IMR-90 (cell line): ENCODE measurements at regions not wholly inside any gene's neighbourhood (a gene's known extent, or its start where the extent isn't known, plus 50 kb on each side); places are given as distances from the start of the nearest gene placed in this dataset.

Experiments used
- ATAC-seq: fragments of 200-7000 bp; cut with Tn5 transposase; 2 replicates; pipeline ENCODE4 v1.9.1; 2020; ENCODE audit warnings: low read depth, mild to moderate bottlenecking, moderate library complexity
- BruUV-seq: library from RNA; stranded (reverse); fragments of 400-500 nt; replicated peaks from 2 replicates; lab custom pipeline; 2021; lab: Mats Ljungman, UMichigan
- CTCF ChIA-PET: fragments of 300-600 bp; formaldehyde crosslinking; extraction: SDS; loops from one replicate; lab custom pipeline; 2021; ENCODE audit warnings: antibody characterized with exemption; lab: Yijun Ruan, JAX
- POLR2A ChIA-PET: fragments of 300-600 bp; sonication (Branson Sonifier 250); formaldehyde crosslinking; loops from one replicate; lab custom pipeline; 2022; ENCODE audit warnings: antibody characterized with exemption; ENCODE audit not compliant: unreplicated experiment; lab: Charles Lee
- DNase-seq: peaks from one replicate; pipeline ENCODE4 v3.0.0; 2013
- H2AFZ ChIP-seq: replicated peaks from 2 replicates; pipeline ENCODE3; 2013; ENCODE audit warnings: low read length, mild to moderate bottlenecking; ENCODE audit not compliant: poor library complexity
- H2AK5ac ChIP-seq: 2 replicates; pipeline ENCODE4 v1.6.1; 2013; ENCODE audit warnings: low read depth, low read length, inconsistent platforms
- H2AK9ac ChIP-seq: replicated peaks from 2 replicates; pipeline ENCODE3; 2013; ENCODE audit warnings: mild to moderate bottlenecking, low read depth, low read length, moderate library complexity; ENCODE audit not compliant: poor library complexity
- H2BK120ac ChIP-seq: 2 replicates; pipeline ENCODE4 v1.6.1; 2013; ENCODE audit warnings: low read depth, low read length, inconsistent platforms
- H2BK15ac ChIP-seq: 3 replicates; pipeline ENCODE4 v1.6.1; 2013; ENCODE audit warnings: low read depth, low read length, inconsistent platforms
- H2BK20ac ChIP-seq: 2 replicates; pipeline ENCODE4 v1.6.1; 2013; ENCODE audit warnings: low read depth, mild to moderate bottlenecking, inconsistent platforms, low read length, moderate library complexity
- H2BK5ac ChIP-seq: 2 replicates; pipeline ENCODE4 v1.6.1; 2013; ENCODE audit warnings: mild to moderate bottlenecking, low read depth, low read length, inconsistent platforms; ENCODE audit not compliant: poor library complexity, severe bottlenecking
- H3K14ac ChIP-seq: replicated peaks from 2 replicates; pipeline ENCODE4 v1.6.1; 2013; ENCODE audit warnings: low read depth, low read length, inconsistent platforms
- H3K18ac ChIP-seq: 2 replicates; pipeline ENCODE4 v1.6.1; 2013; ENCODE audit warnings: low read depth, low read length, control low read depth
- H3K23ac ChIP-seq: 2 replicates; pipeline ENCODE4 v1.6.1; 2013; ENCODE audit warnings: low read depth, low read length, inconsistent platforms
- H3K27ac ChIP-seq: 2 replicates; pipeline ENCODE4 v1.5.1; 2013; ENCODE audit warnings: mild to moderate bottlenecking, control low read depth, low read length; ENCODE audit not compliant: insufficient read depth
- H3K27me3 ChIP-seq: 2 replicates; pipeline ENCODE4 v1.6.1; 2013; ENCODE audit warnings: low read length; ENCODE audit not compliant: control insufficient read depth, insufficient read depth
- H3K36me3 ChIP-seq: 2 replicates; pipeline ENCODE4 v1.6.1; 2013; ENCODE audit warnings: low read length, mixed read lengths; ENCODE audit not compliant: control insufficient read depth, insufficient read depth
- H3K4ac ChIP-seq: 2 replicates; pipeline ENCODE4 v1.6.1; 2013; ENCODE audit warnings: low read depth, low read length, inconsistent platforms
- H3K4me1 ChIP-seq: 2 replicates; pipeline ENCODE4 v1.6.1; 2013; ENCODE audit warnings: low read length, mixed read lengths; ENCODE audit not compliant: control insufficient read depth, insufficient read depth
- H3K4me2 ChIP-seq: 2 replicates; pipeline ENCODE4 v1.6.1; 2013; ENCODE audit warnings: low read depth, mild to moderate bottlenecking, control low read depth, low read length, moderate library complexity
- H3K4me3 ChIP-seq: 2 replicates; pipeline ENCODE4 v1.5.1; 2013; ENCODE audit warnings: low read depth, mild to moderate bottlenecking, control low read depth, low read length, moderate library complexity; ENCODE audit not compliant: insufficient read depth
- H3K56ac ChIP-seq: 2 replicates; pipeline ENCODE4 v1.6.1; 2013; ENCODE audit warnings: low read length, inconsistent platforms; ENCODE audit not compliant: insufficient read depth; ENCODE audit errors: extremely low read depth
- H3K79me1 ChIP-seq, 2 experiments: 2 replicates each; pipeline ENCODE4 v1.6.1; 2013; ENCODE audit warnings: low read length in 2 of 2, inconsistent platforms in 1 of 2, low read depth in 1 of 2
- H3K9ac ChIP-seq: 2 replicates; pipeline ENCODE4 v1.6.1; 2013; ENCODE audit warnings: low read depth, low read length, control low read depth
- H3K9me1 ChIP-seq: 2 replicates; pipeline ENCODE4 v1.6.1; 2013; ENCODE audit warnings: low read length, inconsistent platforms; ENCODE audit not compliant: insufficient read depth
- H3K9me3 ChIP-seq: 2 replicates; pipeline ENCODE4 v1.6.1; 2013; ENCODE audit warnings: low read length; ENCODE audit not compliant: control insufficient read depth, insufficient read depth
- H4K20me1 ChIP-seq: 2 replicates; pipeline ENCODE4 v1.6.1; 2013; ENCODE audit warnings: low read length, inconsistent platforms; ENCODE audit not compliant: insufficient read depth
- H4K5ac ChIP-seq: 2 replicates; pipeline ENCODE4 v1.6.1; 2013; ENCODE audit warnings: mild to moderate bottlenecking, low read depth, low read length, control low read depth
- H4K8ac ChIP-seq, 2 experiments: 2 replicates each; pipeline ENCODE4 v1.6.1; 2013; ENCODE audit warnings: low read depth in 2 of 2, low read length in 2 of 2, control low read depth in 1 of 2, inconsistent platforms in 1 of 2
- H4K91ac ChIP-seq: 2 replicates; pipeline ENCODE4 v1.6.1; 2013; ENCODE audit warnings: low read depth, low read length, inconsistent platforms; ENCODE audit not compliant: insufficient read depth
- BHLHE40 ChIP-seq: fragments of 150-350 bp; IDR thresholded peaks from 2 replicates; pipeline ENCODE4 v1.6.1; 2016; ENCODE audit warnings: mild to moderate bottlenecking, low read depth, low read length
- MAZ ChIP-seq: IDR thresholded peaks from 2 replicates; pipeline ENCODE4 v1.6.1; 2012; ENCODE audit warnings: low read depth, mild to moderate bottlenecking, low read length, improper control_type of control experiment, moderate library complexity, borderline replicate concordance
- RCOR1 ChIP-seq: IDR thresholded peaks from 2 replicates; pipeline ENCODE4 v1.6.1; 2012; ENCODE audit warnings: mild to moderate bottlenecking, low read length, improper control_type of control experiment; ENCODE audit not compliant: insufficient replicate concordance
- WGBS, 2 experiments: methylation state at CpG; one replicate each; pipeline versions ENCODE4 v1.1.5 to v1.1.7; 2013; ENCODE audit warnings: missing lambda C conversion rate in 2 of 2; ENCODE audit not compliant: insufficient read length in 1 of 2; ENCODE audit errors: extremely low coverage in 2 of 2; 5-methylcytosine and 5-hydroxymethylcytosine counted together
- dilution Hi-C: fragments of 300-500 bp; cut with HindIII; formaldehyde crosslinking; loops from one replicate; pipeline ENCODE4 v1.14.3; 2018; ENCODE audit warnings: low sequenced_read_pairs; ENCODE audit not compliant: unreplicated experiment
- in situ Hi-C: fragments of 300-500 bp; cut with MboI; formaldehyde crosslinking; loops from 3 replicates; pipeline ENCODE4 v1.14.3; 2019; ENCODE audit warnings: low sequenced_read_pairs, inconsistent platforms, mixed read lengths
- intact Hi-C: fragments of 100-400 bp; cut with micrococcal nuclease; formaldehyde crosslinking; loops from 2 replicates; pipeline ENCODE4 v1.10.0; 2022

DNA sequence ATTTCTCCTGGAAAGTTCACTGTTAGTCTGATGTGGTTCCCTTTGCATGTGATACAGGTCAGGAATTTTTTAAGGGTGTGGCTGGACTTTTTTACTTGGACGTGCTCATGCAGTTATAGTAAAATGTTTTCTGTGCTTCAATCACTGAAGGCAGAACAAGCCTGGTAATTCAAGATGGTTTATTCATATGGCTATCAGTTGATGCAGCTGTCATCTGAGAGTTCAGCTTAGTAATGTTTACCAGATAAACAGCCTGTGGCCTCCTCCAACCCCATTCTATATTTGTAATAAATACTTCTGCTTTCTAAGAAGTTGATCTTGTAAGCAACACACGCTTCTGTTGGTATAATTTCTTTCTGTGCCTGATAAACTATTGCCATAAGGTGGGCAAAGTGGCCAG is 2105.9 kb downstream of the ARAP2 start:
- Histone ChIP-seq H3K4me3 (no peak overlapping the region), H3K18ac (no peak overlapping the region), H3K4me1 (no peaks in the 10 kb centered on the region), H3K23ac (no peak overlapping the region), H4K5ac (no peak overlapping the region), H2BK20ac (no peak overlapping the region), H3K9me3 (no peaks in the 10 kb centered on the region), H3K27ac (no peak overlapping the region), H3K56ac (no peak overlapping the region), H2AFZ (no peak overlapping the region), H4K8ac (no peak overlapping the region), H4K91ac (no peak overlapping the region), H3K14ac (no peak overlapping the region), H2BK120ac (no peak overlapping the region), H3K9me1 (no peaks in the 10 kb centered on the region), H3K36me3 (no peaks in the 10 kb centered on the region), H2BK15ac (no peak overlapping the region), H2AK9ac (no peak overlapping the region), H3K9ac (no peak overlapping the region), H2BK5ac (no peak overlapping the region), H3K4me2 (no peak overlapping the region), H3K27me3 (no peaks in the 10 kb centered on the region), H2AK5ac (no peak overlapping the region), H4K20me1 (no peaks in the 10 kb centered on the region), H3K4ac (no peak overlapping the region), H3K79me1 (no peaks in the 10 kb centered on the region)
- no CpG with 5 or more reads among the region's 2 CpGs for WGBS, 2 experiments
- intact Hi-C loops: no loop called here
- in situ Hi-C loops: no loop called here
- ATAC-seq (no peak), DNase-seq (no peak)
- BruUV-seq: no TSS peak
- ChIA-PET CTCF (interaction anchor here (0.6 kb wide), 1 partner anchor 8 kb away, joined by 4 read pairs; no protein-coding TSS in a partner anchor), POLR2A (no interaction called here)
- dilution Hi-C loops: no loop called here
- TF ChIP-seq MAZ (no peak), BHLHE40 (no peak), RCOR1 (no peak)
